Sigmoid colon (tissue), 6 donors: ENCODE measurements at regions not wholly inside any gene's neighbourhood (a gene's known extent, or its start where the extent isn't known, plus 50 kb on each side); places are given as distances from the start of the nearest gene placed in this dataset.

Source experiments
- DNase-seq: peaks from one replicate; pipeline ENCODE4 v3.0.0-alpha.2; 2019
- H3K27ac ChIP-seq, 4 donors: fragments of 200-600 bp; sonication (generic); one replicate each; pipeline ENCODE4 v1.5.1; 2016 to 2019; ENCODE audit warnings: mild to moderate bottlenecking in 1 of 4
- H3K27me3 ChIP-seq, 3 donors: fragments of 200-600 bp; sonication (generic); one replicate each; pipeline ENCODE4 v1.5.1; 2019; ENCODE audit warnings: mild to moderate bottlenecking in 1 of 3
- H3K36me3 ChIP-seq, 4 donors: fragments of 200-600 bp; sonication (generic); one replicate each; pipeline ENCODE4 v1.5.1; 2016 to 2019
- H3K4me1 ChIP-seq, 4 donors: fragments of 200-600 bp; sonication (generic); one replicate each; pipeline ENCODE4 v1.5.1; 2017 to 2019
- H3K4me3 ChIP-seq, 4 donors: fragments of 200-600 bp; sonication (generic); one replicate each; pipeline ENCODE4 v1.5.1; 2017 to 2019; ENCODE audit warnings: mild to moderate bottlenecking in 2 of 4, moderate library complexity in 1 of 4
- H3K9me3 ChIP-seq, 4 donors: fragments of 200-600 bp in 3 of 4; sonication (generic) in 3 of 4; one replicate each; pipeline versions ENCODE4 v1.5.1 to v1.6.1; 2013 to 2019
- EP300 ChIP-seq, 4 donors: sonication (generic); formaldehyde crosslinking; IDR thresholded peaks; one replicate each; pipeline ENCODE4 v1.6.1; 2017; ENCODE audit warnings: antibody characterized with exemption in 4 of 4
- POLR2A ChIP-seq, 2 donors: fragments of 450-650 bp; IDR thresholded peaks; one replicate each; pipeline ENCODE4 v1.6.1; 2016; ENCODE audit warnings: antibody characterized with exemption in 2 of 2, mild to moderate bottlenecking in 2 of 2, moderate library complexity in 2 of 2
- POLR2AphosphoS5 ChIP-seq, 4 donors: sonication (generic); formaldehyde crosslinking; IDR thresholded peaks; one replicate each; pipeline ENCODE4 v1.6.1; 2017; ENCODE audit warnings: antibody characterized with exemption in 4 of 4
- WGBS, 2 donors: extraction: QIAGEN DNeasy Blood & Tissue Kit; methylation state at CpG; one replicate each; pipeline ENCODE4 v1.1.7; 2013; 5-methylcytosine and 5-hydroxymethylcytosine counted together
- intact Hi-C: fragments of 100-400 bp; cut with DNase I; formaldehyde crosslinking; loops from one replicate; pipeline ENCODE4 v1.15.1; 2023
- TF ChIP-seq, protein P1 (sequence below), 4 experiments: fragments of 450-650 bp in 3 of 4; fragments of 200-600 bp in 1 of 4; IDR thresholded peaks; one replicate each; pipeline ENCODE4 v1.5.1; 2016 to 2019; ENCODE audit warnings: antibody characterized with exemption in 4 of 4, mild to moderate bottlenecking in 3 of 4, moderate library complexity in 2 of 4
- donor health status: healthy with polysubstance abuse.
- donor health status: healthy.

DNA sequence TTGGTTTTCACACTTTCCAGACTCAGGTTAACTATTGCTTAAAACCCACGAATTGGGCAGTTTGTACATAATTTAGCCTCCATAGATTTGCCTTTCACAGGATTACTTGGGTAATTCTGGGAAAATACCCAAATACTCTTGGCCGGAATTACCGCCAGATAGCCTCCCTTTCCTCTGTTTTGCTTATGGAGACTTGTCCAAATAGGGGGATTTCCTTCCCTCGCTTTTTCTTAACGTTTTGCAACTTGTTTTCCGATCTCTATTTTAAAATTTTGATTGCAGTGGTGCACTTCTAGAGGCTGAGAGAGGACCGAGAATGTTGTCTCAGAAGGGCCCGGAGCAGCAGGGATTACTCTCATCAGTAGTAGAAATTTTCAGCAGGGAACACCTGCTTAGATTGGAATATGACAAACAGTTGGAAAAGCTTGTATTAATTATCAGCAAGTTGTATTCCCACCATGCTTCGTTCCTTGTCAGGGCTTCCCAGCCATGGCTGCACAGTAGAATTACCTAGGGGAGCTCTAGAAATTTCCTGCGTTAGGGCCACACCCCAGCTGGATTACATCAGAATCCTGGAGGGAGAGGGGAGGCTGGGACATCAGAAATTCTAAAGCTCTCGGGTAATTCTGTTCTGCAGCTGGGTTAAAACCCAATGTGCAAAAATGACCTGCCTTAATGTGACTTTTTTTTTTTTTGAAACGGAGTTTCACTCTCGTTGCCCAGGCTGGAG lies 329.1 kb downstream of the SH3GL2 start:
- Histone ChIP-seq H3K4me1 (peaks cover 0 to 15% (median 12%) of the 10 kb centered on the region in 4 donors), H3K27ac (peak overlapping the region in 3 of 4 donors; percentile 39 to 93 (median 55)), H3K4me3 (peak overlapping the region in 2 of 4 donors; percentile 37 to 42), H3K27me3 (peaks cover 0 to 39% (median 18%) of the 10 kb centered on the region in 3 donors), H3K9me3 (no peaks in the 10 kb centered on the region), H3K36me3 (no peaks in the 10 kb centered on the region)
- 28 to 65% methylated on average over 13 of the region's 13 CpGs for WGBS, 2 donors
- TF ChIP-seq POLR2AphosphoS5 (IDR thresholded peaks at IDR 0.05) (no peak), POLR2A (IDR thresholded peaks at IDR 0.05) (no peak), EP300 (IDR thresholded peaks at IDR 0.05) (no peak)
- TF ChIP-seq, protein P1, sequence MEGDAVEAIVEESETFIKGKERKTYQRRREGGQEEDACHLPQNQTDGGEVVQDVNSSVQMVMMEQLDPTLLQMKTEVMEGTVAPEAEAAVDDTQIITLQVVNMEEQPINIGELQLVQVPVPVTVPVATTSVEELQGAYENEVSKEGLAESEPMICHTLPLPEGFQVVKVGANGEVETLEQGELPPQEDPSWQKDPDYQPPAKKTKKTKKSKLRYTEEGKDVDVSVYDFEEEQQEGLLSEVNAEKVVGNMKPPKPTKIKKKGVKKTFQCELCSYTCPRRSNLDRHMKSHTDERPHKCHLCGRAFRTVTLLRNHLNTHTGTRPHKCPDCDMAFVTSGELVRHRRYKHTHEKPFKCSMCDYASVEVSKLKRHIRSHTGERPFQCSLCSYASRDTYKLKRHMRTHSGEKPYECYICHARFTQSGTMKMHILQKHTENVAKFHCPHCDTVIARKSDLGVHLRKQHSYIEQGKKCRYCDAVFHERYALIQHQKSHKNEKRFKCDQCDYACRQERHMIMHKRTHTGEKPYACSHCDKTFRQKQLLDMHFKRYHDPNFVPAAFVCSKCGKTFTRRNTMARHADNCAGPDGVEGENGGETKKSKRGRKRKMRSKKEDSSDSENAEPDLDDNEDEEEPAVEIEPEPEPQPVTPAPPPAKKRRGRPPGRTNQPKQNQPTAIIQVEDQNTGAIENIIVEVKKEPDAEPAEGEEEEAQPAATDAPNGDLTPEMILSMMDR (IDR thresholded peaks at IDR 0.05), result no peak
- no peak for DNase-seq
- intact Hi-C loops, result no loop called here

DNA sequence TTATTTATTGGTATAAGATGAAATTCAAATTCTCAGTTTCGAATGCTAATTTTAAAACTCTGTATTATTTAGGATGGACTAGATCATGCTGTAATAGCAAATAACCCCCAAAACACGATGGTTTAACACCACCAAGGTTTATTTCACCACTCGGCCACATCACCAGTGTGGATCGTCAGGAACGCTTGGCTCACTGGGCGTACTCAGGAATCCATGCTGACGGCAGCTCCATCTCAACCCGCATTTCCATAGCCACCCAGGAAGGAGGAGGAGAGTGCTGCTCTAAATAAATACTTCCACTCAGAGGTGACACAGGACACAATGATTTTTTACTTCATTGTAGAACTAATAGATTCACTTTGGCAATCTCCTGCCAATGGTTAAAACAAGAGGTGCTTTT lies 347.4 kb downstream of the SH3GL2 start:
- H3K27me3 ChIP-seq, result no peaks in the 10 kb centered on the region
- H3K36me3 ChIP-seq, result no peaks in the 10 kb centered on the region
- no peaks in the 10 kb centered on the region for H3K9me3 ChIP-seq
- H3K4me3 ChIP-seq, result no peak overlapping the region
- H3K4me1 ChIP-seq, result no peaks in the 10 kb centered on the region
- DNase-seq, result no peak
- no peak overlapping the region for H3K27ac ChIP-seq
- 91 to 94% methylated on average over 8 of the region's 8 CpGs for WGBS, 2 donors
- TF ChIP-seq POLR2AphosphoS5 (IDR thresholded peaks at IDR 0.05), result no peak
- TF ChIP-seq POLR2A (IDR thresholded peaks at IDR 0.05), result no peak
- TF ChIP-seq EP300 (IDR thresholded peaks at IDR 0.05), result no peak
- TF ChIP-seq, protein P1 (IDR thresholded peaks at IDR 0.05), result no peak
- intact Hi-C loops, result no loop called here

GRCh38 chr9:17927616-17928015 lies 348.8 kb downstream of the SH3GL2 start:
- no peaks in the 10 kb centered on the region for H3K27me3 ChIP-seq
- H3K27ac ChIP-seq, result no peak overlapping the region
- intact Hi-C loops, result no loop called here
- no peak overlapping the region for H3K4me3 ChIP-seq
- no peak for DNase-seq
- no peaks in the 10 kb centered on the region for H3K9me3 ChIP-seq
- no peaks in the 10 kb centered on the region for H3K4me1 ChIP-seq
- H3K36me3 ChIP-seq, result no peaks in the 10 kb centered on the region
- TF ChIP-seq POLR2A (IDR thresholded peaks at IDR 0.05), result no peak
- no peak for TF ChIP-seq EP300 (IDR thresholded peaks at IDR 0.05)
- TF ChIP-seq, protein P1 (IDR thresholded peaks at IDR 0.05), result no peak
- TF ChIP-seq POLR2AphosphoS5 (IDR thresholded peaks at IDR 0.05), result no peak

DNA sequence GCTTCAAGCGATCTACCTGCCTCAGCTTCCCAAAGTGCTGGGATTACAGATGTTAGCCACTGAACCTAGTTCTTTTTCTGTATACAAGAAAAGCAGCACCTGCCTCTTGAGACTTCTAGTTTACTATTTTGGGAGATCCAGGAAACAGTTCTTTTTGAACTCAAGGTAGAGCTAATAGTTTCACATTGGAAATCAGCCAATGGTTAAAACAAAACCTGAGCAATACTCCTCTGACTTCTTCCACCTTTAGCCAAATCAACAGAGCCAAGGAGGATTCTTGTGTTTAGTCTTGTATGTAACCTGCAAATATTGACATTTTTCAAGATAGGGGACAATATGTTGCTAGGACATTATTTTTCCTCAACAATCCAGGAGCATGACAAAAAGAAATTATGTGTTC lies 349.4 kb downstream of the SH3GL2 start:
- Histone ChIP-seq H3K4me3 (no peak overlapping the region), H3K36me3 (no peaks in the 10 kb centered on the region), H3K27ac (no peak overlapping the region), H3K4me1 (no peaks in the 10 kb centered on the region), H3K9me3 (no peaks in the 10 kb centered on the region), H3K27me3 (no peaks in the 10 kb centered on the region)
- no peak for TF ChIP-seq POLR2A (IDR thresholded peaks at IDR 0.05)
- no peak for TF ChIP-seq POLR2AphosphoS5 (IDR thresholded peaks at IDR 0.05)
- no peak for TF ChIP-seq EP300 (IDR thresholded peaks at IDR 0.05)
- TF ChIP-seq, protein P1 (IDR thresholded peaks at IDR 0.05), result no peak
- DNase-seq, result no peak
- 96 to 98% methylated on average over 1 of the region's 1 CpG for WGBS, 2 donors
- intact Hi-C loops, result no loop called here

- Histone ChIP-seq H3K36me3 (no peaks in the 10 kb centered on the region), H3K4me1 (no peaks in the 10 kb centered on the region), H3K9me3 (no peaks in the 10 kb centered on the region), H3K27me3 (no peaks in the 10 kb centered on the region), H3K4me3 (no peak overlapping the region), H3K27ac (no peak overlapping the region)
- no peak for DNase-seq
- intact Hi-C loops, result no loop called here
- WGBS, 2 donors, result 35 to 41% methylated on average over 2 of the region's 2 CpGs
- TF ChIP-seq POLR2AphosphoS5 (IDR thresholded peaks at IDR 0.05) (no peak), POLR2A (IDR thresholded peaks at IDR 0.05) (no peak), EP300 (IDR thresholded peaks at IDR 0.05) (no peak)
- TF ChIP-seq, protein P1 (IDR thresholded peaks at IDR 0.05), result no peak
Measured at GRCh38 chr9:17928768-17929167, 349.9 kb downstream of the SH3GL2 start.
